Fibroblast of the aortic adventitia (primary cell): ENCODE measurements at regions not wholly inside any gene's neighbourhood (a gene's known extent, or its start where the extent isn't known, plus 50 kb on each side); places are given as distances from the start of the nearest gene placed in this dataset.

ENCODE experiments used
- DNase-seq: peaks from one replicate; pipeline ENCODE4 v3.0.0-alpha.2; 2010; ENCODE audit warnings: low read depth
- H3K4me3 ChIP-seq: 2 replicates; pipeline ENCODE4 v1.5.1; 2011; ENCODE audit warnings: low read depth, mild to moderate bottlenecking, control low read depth, low read length, moderate library complexity
- TF ChIP-seq, protein P1 (sequence below): IDR thresholded peaks from 2 replicates; pipeline ENCODE4 v1.5.1; 2011; ENCODE audit warnings: mild to moderate bottlenecking, low read length, control low read depth, inconsistent platforms; ENCODE audit not compliant: insufficient read depth

DNA sequence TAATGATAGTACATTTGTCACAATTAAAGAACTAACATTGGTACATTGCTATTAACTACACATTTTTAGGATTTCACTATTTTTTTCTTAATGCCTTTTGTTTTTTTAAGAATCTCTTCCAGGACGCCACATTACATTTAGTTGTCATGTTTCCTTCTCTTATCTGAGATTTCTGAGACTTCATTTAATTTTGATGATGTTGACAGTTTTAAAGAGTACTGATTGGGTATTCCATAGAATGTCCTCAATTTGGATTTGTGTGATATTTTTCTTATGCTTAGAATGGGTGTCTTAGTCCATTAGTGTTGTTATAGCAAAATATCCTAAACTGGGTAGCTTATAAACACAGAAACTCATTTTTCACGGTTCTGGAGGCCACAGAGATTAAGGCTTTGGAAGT, 1095.5 kb upstream of the LCORL start:
- no peak overlapping the region for H3K4me3 ChIP-seq
- TF ChIP-seq, protein P1, sequence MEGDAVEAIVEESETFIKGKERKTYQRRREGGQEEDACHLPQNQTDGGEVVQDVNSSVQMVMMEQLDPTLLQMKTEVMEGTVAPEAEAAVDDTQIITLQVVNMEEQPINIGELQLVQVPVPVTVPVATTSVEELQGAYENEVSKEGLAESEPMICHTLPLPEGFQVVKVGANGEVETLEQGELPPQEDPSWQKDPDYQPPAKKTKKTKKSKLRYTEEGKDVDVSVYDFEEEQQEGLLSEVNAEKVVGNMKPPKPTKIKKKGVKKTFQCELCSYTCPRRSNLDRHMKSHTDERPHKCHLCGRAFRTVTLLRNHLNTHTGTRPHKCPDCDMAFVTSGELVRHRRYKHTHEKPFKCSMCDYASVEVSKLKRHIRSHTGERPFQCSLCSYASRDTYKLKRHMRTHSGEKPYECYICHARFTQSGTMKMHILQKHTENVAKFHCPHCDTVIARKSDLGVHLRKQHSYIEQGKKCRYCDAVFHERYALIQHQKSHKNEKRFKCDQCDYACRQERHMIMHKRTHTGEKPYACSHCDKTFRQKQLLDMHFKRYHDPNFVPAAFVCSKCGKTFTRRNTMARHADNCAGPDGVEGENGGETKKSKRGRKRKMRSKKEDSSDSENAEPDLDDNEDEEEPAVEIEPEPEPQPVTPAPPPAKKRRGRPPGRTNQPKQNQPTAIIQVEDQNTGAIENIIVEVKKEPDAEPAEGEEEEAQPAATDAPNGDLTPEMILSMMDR = no peak
- DNase-seq = no peak

DNA sequence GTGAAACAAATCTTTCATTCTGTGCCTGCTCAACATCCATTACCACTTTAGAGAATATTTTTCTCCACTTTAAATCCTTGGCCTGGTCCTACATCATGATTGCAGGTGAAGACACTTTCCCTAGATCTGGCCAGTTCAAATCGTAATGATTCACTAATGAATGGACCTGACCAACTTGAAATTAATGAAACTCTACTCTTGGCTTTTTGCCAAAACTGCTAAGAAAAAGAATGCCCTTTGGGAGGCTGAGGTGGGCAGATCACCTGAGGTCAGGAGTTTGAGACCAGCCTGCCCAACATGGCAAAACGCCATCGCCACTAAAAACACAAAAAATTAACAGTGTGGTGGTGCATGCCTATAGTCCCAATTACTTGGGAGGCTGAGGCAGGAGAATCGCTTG, 1082.6 kb upstream of the LCORL start:
- no peak for DNase-seq
- TF ChIP-seq, protein P1 = no peak
- no peak overlapping the region for H3K4me3 ChIP-seq

DNA sequence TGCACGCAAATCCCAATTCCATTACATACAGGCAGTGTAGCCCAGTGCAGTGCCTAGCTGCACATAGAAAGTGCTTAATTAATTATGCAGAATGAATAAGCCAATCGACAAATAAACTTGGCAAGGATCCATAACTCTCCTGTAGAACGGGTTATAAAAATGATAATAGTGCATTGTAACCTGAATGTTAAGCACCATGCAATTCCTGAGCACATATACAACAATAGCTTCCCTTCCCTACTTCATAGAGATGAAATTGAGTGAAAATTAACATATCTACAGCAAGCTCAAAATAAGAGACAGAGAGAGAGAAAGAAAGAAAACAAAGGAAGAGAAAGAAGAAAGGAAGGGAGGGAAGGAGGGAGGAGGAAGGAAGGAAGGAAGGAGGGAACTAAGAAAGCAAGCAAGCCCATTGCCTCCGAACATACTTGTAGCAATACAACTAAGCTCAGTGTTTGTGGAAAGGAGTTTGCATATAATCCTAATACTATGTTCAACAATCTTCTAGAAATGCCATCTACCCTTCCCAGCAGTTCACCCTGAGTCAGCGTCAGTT, 1074.0 kb upstream of the LCORL start:
- DNase-seq = no peak
- TF ChIP-seq, protein P1 = no peak
- H3K4me3 ChIP-seq = no peak overlapping the region

DNA sequence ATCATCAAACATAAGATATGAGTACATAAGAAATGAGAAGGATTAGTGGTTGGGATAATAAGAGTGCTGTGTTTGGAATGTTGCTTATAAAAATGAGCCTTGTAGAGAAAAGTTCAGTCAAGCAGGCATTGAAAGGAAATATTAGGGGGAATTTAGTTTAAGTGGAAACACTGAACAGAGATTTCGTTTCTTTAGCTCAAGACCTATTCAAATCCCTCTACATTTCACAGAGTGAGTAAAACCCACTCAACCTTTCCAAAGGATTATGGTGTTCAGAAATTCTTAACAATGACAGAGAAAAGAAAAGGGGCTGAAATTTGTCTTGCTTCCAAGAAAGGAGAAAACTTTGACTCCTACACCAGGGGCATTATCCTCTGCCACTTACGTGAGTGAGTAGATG, 1072.4 kb upstream of the LCORL start:
- TF ChIP-seq, protein P1 = no peak
- no peak for DNase-seq
- H3K4me3 ChIP-seq = no peak overlapping the region

DNA sequence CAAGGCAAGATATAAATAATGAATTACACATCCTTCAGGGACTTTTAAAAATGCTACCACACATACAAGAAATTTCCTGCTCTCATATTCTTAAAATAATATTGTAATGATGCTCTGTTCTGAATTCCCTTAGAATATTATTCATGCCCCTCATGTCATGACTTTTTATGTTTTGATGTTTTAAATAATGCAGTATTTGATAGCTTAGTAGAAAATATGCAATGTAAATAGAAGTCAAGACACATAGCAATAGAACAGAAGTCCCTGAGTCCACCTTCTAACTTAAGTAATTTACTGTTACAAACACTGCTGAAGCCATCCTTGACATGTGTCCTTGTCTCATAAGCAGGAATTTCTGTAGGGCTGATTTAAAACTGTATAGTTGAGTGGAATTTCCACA, 1071.2 kb upstream of the LCORL start:
- no peak for DNase-seq
- TF ChIP-seq, protein P1 = no peak
- H3K4me3 ChIP-seq = no peak overlapping the region

DNA sequence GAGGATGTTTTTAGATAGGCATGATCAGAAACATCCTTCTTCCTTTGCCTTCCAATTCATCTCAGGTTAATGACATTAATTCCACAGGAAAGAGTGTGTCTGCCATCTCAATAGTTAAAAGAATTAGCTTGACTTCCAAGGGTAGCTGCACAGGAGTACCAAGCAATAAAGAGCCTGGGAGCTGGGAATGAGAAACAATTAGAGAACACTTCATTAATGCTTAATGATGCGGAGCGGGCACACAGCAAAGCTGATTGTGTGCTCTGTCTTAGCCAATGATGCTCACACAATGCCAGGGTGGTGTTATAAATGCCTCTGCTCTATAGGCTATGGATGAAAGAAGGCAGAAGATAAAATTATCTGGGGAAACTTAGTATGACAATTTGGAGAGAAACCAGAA, 1052.5 kb upstream of the LCORL start:
- TF ChIP-seq, protein P1 = no peak
- no peak overlapping the region for H3K4me3 ChIP-seq
- no peak for DNase-seq

DNA sequence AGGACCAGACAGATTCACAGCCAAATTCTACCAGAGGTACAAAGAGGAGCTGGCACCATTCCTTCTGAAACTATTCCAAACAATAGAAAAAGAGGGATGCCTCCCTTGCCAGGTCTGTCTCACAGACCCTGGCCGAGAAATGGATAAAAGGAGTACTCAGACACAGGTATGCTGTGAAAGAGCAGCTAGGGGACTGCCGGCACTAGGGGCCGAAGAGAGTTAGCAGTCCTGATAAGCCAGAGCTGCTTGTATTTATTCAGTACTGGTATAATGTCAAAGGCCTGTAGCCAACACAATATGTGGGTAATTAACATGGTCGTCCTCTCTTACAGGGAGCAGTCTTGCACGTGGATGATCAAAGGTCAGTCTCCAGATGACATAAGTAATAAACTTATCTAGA, 1042.1 kb upstream of the LCORL start:
- TF ChIP-seq, protein P1 = no peak
- no peak overlapping the region for H3K4me3 ChIP-seq
- DNase-seq = no peak
